ENCODE measurements at regions not wholly inside any gene's neighbourhood (a gene's known extent, or its start where the extent isn't known, plus 50 kb on each side); places are given as distances from the start of the nearest gene placed in this dataset.

DNA sequence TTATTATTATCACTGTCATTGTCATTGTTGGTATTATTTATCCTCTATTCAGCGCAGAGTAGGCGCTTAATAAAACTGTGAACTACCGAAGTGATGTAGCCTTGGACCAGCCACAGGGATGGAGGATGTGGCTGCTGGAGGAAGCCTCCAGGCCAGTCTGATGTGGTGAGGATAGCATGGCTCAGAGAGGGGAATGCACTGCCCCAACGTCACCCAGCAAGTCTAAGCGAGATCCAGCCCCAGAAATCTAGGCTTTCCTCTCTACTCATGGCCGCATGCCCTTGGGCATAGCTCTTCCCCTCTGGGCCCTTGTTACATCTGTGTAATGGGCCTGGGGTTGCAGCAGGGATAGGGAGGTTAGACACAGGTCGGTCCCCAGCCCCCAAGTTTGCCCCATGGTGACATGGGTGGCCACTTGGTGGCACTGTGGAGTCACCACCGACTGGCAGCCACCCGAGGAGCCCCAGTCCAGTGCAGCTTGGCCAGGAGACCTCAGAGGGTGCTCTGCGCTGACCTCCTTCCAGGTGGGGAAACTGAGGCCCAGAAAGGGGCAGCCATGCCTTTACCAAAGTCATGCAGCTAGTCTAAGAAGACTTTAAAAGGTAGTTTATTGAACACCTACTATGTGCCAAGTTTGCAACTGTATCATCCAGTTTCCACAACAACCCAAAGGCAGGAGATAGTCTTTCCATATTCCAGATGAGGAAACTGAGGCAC is 395.7 kb downstream of the MN1 start:
- DNase-seq = peak in 1 of 5 donors; percentile 19

DNA sequence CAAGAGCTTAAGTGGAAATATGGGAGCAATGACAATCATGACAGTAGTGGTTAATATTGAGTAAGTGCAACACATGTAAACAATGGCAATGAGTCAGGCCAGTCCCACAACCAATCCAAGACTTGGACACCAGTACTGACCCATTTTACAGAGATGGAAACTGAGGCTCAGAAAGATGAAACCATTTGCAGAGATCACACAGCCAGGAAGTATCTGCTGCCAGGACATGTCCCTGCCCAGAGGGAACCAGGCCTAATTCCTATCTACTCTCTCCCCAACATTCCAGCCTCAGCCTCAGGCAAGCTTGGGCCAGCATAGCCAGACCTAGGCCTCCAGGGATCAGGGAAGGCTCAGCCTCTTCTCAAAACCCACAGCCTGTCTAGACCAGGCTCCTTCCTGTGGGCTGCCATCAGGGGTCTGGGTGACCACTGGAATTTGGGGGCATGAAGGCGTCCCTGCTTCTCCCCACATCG is 395.1 kb downstream of the MN1 start:
- DNase-seq = no peak

DNA sequence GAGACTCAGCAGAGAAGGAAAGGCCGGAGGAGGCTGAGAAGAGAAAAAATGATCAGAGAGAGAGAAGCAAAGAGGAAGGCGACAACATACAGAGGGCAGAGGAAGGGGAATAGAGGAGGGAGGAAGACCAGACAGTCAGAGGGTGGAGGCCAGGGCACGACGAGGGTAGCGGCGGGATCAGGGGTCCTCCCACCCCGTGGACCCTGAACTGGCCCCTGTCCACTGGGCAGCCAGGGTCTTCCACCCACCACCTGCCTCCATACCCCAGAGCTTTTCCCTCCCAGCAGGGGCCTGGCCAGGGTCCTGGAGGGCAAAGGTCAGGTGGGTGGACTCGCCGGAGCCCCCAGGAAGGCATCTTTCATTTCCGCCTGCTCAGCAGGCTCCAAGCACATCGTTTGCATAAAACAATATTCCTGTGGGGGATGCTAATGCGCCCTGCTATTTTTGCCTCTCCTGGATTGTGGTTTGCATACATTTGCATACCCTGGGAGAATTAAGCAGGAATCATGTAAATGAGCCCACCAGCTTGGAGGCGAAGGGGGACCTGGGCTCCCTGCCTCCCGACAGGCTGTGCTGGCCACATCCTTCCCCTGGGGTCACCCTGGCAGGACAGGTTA is 394.1 kb downstream of the MN1 start:
- DNase-seq = no peak

DNA sequence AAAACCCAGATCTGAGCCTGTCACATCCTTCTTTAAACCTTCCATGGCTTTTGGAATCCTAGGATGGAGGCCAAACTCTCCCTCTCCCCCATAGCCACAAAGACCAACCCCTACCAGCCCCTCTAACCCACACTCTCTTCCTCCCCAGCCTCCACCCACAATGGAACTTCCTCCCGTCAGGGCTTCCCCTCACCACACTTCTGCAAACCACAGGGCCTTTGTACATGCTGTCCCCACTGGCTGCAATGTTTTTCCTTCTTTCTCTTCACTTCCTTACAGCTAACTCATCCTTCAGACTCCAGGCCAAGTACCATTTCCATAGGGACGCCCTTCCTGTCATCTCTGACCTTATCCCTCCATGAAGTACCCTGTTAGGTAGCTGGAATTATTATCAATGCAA is 393.5 kb downstream of the MN1 start:
- no peak for DNase-seq

DNA sequence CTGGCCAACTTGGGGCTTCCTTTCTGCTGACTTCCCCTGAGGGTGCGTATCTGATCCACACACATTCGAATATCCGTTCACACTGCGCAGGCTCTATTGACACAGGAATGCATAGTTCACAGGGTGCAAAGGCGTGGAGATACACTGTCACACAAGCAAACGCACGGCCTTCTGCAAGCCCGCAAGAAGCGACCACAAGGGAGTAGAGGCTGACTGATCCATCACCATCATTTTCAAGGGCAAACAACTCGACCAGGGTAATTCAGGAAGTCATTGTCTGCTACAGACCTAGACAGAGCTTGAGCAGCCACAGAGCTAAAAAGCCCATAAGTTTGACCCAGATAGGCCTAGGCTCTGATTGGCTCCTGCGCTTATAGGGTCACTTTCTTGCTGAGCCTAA is 392.3 kb downstream of the MN1 start:
- no peak for DNase-seq

DNA sequence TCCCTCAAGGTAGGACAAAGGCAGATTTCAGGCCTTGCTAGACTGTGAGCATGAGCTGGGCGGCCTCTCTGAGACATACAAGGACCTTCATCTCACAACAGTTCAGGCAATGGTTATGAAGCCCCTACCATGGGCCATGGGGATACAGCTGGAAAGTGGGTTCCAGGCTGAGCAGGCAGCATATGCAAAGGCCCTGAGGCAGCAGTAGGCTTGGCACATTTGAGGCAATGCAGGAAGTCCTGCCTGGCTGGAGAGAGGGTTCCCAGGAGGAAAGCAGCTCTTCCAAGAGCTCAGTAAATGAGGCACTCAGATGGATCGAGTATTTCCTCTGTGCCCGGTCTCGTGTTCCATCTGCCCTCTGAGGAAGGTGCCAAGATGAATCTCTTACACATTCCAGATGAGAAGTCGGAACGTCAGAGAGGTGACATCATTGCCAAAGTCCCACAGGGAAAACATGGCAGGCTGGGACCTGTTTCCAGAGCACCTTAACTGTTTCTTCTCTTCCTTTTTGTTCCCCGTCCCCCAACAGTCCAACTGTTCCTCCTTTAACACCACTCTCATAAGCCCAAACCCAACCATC is 388.6 kb downstream of the MN1 start:
- no peak for DNase-seq

DNA sequence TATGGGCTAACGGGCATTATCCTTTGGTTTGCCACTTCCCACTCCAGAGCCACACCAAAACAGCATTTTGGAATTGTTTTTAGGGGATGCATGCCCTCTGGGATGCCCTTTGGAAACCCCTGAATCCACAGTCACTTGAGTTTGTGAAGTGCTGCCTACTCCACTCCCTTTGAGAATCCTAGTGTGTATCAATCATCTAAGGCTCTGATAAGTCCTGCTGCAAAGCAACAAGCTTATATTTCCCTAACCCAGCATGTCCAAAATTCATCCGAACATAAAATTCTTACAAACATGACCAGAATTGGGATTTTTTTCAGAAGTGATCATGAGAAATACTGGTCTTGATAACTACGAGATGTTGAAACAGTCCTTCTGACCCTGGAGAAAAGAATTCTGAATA is 387.9 kb downstream of the MN1 start:
- DNase-seq = no peak

DNA sequence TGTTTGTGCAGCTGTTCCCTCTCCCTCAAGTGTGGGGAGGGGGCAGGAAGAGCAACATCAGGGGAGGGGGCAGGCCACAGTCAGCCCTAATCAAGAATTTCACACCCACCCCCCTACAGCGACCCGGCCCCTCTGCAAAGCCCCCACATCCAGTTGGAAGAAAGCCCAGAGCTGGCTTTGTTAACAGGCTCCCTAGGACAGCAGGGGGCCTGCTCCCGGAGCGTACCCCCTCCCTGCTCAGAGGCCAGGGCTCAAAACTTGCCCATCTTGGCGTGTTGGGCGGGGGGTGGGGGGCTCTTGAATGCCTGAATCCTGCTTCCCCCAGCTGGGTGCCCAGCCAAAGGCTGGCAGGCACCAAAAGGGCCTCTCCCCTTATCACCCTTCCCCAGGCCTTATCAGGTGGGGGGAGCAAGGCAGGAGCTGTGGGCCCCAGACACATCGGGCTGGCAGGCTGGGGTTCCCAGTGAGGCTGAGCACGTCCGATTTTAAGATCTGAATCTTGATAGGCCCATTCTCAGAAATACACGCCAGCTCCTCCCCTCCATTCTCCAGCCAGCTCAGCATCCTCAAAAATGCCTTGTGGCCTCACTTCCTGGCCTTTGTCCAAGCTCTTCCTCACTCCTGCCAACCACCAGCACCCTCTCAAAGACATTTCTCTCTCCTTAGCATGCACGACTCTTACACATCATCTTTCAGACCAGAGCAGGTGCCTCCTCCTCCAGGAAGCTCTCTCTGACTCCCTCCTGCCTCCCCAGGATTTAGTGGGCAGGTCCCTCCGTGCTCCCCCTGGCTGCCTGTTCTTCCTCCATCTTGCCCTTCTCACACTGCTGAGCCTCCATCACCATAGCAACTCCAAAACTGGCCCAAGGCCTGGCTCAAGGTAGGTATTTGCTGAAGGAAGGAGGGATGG is 384.8 kb downstream of the MN1 start:
- no peak for DNase-seq

DNA sequence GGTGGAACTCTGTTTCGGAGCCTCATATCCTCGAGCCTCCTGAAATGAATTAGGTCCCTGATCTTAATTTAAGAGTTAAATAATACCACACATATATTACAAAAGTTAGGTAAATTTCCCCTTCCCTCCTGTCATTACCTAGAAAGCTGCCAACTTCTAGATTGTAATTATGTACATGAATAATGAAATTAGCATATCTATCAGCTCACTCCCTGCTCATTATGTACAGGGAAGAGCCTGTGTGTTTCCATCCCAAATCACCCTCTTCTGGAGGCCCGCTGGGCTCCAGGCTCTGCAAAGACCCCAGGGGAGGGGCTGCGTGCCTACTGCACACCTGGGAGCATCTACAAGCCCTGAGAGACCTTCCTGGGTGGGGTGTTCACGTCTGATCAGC is 384.1 kb downstream of the MN1 start:
- DNase-seq = no peak

DNA sequence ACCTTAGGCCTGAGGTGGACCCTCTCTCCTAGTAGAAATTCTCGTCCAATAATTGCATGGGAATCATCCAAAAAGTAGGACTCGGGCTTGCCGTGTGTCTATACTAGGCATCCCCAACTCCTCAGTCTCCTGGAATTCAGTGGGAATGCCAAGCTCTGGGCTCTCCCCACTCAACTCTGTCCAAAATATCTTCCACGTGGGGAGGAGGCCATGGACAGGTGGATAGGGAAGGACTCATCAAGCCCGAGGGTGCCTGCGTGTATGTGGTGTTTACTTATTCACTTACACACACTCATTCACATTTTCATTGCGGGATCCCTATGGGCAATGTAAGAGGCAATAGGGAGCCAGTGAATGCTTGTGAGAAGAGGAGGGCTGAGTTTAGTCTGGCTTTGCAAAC is 383.3 kb downstream of the MN1 start:
- no peak for DNase-seq

DNA sequence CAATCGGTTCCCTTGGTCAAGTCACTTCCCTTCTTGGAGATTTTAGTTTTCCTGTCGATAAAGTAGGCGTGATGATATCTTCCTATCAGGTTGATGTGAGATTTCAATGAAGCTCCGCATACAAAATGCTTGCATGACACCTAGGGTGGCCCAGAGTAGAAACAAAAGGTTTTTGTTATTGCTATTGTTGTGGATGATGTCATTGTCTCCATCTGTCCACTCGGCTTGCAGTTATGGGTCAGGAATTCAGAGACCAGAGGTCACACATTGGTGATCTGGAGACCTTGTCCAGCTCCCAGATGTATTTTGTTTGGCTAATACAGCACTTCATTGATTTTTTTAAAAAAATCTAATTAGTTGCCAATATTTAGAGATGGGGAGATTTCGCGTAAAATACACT is 382.1 kb downstream of the MN1 start:
- no peak for DNase-seq

DNA sequence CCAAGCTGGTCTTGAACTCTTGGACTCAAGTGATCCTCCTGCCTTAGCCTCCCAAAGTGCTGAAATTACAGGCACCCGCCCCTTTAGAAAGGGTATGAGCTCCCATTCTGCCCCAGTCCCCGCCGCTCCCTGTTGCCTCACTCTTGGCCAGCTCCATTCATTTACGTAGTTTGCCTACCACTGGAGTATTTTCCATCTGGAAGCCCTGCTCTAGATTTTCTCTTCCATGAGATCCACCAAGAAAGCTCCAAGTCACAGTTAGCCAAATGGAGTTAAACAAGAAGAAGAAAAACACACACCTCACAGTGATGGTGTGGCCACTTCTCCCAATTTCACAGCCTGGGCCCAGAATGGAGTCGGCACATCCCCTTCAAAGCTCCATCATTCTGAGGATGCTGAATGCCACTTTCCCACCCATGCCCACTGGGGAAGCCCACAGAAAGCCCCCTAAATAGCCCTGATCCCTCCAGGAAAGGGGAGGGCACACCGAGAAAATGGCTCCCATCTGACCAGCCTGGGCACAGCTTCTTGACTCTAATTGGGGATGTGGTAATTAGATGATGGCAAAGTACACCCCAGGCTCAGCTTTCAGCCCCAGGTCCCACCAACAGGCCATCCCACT is 381.2 kb downstream of the MN1 start:
- no peak for DNase-seq

DNA sequence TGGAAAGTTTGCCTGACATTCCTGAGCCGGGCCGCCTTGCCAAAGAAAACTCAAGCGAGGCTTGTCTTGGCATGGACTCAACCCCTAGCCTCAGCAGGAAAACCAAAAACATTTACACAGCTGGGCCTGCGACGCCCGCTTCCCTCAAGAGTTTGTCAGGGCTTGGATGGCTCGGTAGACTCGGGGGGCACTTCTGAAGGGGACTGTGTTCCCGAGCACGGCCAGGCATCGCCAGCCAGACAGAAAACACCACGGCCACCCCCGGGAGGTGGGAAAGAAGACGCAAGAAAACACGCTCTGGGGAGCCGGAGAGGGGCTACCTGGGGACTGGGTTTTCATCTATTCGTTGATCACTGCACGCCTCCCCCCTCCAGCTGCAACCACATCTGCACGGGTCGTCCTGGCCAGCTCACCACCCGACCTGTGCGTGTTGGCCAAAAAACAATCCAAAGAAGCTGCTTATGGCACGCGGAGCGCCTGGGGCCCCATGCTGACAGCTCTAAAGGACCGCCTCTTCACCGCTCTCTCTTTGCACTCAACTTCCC is 380.7 kb downstream of the MN1 start:
- DNase-seq = no peak

DNA sequence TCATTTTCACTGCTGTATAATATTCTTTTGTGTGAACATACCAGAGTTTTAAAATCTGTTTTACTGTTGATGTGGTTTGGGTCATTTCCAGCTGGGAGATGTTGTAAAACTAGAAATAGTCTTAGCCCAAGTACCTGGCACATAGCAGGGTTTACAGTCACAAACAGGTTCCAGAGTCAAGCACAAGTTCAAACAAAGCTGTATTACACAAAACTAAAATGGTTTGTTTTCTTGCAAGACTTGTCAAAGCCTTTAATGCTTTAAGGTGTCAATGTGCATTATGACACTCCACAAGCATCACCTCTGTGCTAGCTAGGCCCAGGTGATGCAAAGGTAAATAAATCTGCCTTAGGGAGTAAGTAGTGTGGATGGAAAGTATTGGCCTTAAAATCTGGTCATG is 379.1 kb downstream of the MN1 start:
- DNase-seq = no peak

DNA sequence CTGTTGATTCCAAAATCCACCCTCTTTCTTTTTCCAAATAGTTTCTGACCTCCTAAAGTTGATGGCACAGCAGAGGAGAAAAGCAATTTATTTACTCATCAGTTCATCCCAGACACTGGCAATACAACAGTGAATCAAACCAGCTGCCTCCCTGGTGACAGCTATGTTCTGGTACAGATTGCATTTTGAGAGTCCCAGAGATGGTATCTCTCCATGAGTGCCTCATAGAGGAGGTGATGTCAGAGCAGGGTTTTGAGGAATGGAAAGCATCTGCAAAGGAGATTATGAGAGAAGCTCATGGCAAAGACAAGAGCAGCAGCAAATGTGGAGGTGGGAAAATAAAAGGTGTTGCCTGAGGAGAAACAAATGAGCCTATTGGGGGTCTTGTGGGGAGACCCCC is 377.2 kb downstream of the MN1 start:
- DNase-seq = no peak

DNA sequence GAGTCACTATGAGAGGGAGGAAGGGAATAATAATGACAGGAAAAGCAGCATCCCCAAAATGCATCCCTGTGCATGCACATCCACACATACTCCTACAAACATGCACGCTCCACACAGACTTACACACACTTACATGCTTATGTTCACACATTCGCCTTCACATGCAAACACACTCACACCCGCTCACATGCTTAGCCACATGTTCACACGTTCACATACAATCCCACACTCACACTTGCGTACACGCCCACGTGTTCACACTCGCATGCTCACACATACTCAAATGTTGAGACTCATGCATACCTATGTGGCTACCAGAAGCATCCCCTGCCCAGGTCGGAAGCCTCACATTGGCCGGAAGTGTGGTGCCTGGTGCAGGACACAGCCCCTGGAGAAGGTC is 372.1 kb downstream of the MN1 start:
- DNase-seq = no peak

DNA sequence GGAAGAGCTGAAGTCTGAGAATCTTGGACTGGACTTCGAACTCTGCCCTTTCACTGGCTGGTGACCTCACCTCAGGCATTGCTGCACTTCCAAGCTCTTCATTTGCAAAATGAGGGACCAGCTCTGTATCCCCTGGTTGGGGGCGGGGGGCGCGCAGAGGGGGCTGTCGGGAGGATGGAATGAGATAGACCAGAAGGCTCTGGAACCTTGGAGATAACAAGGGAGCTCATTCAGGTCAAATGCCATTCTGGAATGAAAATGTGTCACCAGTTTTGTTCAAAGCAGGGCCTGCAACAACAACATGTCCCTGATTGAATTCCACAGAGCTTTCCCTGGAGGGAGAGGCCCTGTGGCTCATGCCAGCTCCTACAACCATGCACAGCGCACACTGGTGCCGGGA is 370.5 kb downstream of the MN1 start:
- no peak for DNase-seq

DNA sequence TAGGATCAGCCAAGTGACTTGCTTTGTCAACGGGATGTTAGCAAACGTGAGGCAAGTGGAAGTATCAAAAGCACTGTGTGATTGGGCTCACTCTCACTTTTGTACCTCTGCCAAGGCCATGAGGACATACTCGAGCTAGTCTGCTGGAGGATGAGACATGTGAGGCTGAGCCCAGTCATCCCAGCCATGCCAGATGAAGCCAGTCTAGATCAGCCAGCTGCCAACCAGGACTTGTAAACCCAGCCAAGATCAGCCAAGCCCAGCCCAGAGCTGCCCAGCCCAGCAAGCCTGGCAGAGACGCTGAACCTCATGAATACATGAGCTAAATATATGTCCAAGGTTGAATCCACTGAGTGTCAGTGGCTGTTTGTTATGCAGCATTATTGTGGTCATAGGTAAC is 369.7 kb downstream of the MN1 start:
- DNase-seq = no peak

DNA sequence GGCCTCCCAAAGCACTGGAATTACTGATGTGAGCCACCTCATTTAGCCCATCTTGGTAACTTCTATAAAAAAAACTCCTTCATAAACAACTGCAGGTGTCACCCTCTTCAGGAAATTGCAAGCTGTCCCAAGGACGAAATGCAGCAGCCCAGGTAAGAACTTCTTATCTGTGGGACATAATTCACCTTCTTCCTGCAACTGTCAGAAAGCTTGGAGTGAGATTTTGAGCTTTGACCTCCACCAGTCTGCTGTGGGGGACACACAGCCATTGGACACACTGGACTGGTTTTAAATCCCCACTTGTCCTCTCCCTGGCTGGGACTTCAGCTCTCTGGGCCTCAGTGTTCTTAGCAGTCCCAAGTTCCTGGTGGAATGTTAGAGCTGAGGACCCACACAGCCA is 368.5 kb downstream of the MN1 start:
- no peak for DNase-seq

DNA sequence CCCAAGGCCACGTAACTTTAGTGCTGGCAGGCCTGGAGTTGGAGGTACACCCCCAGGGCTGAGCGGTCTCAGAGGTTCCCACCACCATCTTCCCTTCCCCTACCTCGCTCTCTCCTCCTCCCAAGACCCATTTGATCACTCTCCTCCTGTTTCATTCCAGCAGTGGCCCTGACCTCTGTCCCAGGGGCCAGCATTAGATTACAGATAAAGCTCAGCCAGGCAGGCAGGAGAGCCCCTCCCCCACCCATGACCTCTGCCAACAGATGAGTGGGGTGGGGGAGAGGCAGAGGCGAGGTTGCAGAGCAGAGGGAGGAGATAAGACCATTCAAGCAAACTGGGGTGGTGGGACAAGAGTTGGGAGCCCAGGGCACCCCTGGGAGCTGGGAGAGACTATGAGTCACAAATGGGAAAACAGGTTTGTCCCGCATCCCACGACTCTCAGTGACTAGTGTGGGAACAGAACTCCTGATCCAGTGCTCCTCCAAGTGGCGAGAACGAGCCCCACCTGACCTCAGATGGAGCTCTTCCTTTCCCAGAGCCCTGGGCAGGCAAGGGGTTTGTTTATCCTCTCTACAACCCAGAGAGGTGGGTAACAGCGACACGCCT is 367.9 kb downstream of the MN1 start:
- DNase-seq = no peak

DNA sequence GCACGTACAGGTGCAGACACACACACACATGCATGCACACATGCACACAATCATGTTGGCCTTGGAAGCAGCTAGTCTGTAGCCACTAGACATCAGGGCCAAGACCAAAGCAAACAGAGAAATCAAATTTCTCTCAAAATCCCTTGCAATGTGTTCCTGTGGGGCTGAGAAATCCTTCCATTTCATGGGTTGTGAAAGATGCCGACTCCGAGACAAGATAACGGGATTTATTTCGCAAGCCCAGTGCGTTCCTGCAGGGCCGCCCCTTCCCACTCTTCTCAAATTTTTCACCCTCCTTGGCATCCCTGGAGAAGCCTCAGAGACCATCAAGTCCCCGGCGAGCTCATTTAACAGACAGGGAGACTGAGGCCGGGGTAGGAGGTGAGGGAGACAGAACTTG is 366.7 kb downstream of the MN1 start:
- no peak for DNase-seq

Measured in T-helper 1 cell (primary cell).